ENCODE measurements at regions not wholly inside any gene's neighbourhood (a gene's known extent, or its start where the extent isn't known, plus 50 kb on each side); places are given as distances from the start of the nearest gene placed in this dataset.
"Not testable (repeated sequence)": the region's sequence is repeated elsewhere in the genome, so short reads cannot be mapped to it uniquely, and the experiment has no call there.

DNA sequence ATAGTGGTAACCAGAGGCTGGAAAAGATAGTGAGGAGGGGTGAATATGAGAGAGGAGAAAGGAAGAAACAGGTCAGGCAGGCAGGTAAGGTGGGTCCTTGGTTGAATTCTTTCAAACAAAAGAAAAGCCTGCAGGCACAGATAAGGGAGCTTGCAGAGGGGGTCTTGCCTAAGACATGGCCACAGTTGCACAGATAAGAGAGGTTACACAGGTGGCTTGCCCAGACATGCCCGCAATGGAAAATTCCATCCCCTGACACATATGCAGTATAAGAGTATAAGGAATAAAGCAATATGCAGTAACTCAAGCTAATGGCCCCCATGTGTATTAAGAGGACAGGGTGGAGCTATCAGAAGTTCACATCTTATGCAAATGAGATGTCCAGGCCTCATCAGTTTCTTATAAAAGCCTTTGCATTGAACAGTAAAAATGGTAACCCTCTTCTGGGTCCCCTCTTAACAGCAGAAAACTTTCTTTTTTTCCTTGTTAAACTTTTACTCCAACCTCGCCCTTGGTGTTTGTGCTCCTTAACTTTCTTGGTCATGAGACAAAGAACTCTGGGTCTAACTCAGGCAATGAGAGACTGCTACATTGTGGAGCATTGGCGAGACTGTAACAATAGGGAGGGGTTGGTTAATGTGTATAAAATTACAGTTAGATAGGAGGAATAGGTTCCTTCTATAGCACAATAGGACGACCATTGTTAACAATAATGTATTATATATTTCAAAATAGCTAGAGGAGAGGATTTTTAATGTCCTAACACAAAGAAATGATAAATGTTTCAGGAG is 764.6 kb downstream of the TSN start:
- no peak for DNase-seq

DNA sequence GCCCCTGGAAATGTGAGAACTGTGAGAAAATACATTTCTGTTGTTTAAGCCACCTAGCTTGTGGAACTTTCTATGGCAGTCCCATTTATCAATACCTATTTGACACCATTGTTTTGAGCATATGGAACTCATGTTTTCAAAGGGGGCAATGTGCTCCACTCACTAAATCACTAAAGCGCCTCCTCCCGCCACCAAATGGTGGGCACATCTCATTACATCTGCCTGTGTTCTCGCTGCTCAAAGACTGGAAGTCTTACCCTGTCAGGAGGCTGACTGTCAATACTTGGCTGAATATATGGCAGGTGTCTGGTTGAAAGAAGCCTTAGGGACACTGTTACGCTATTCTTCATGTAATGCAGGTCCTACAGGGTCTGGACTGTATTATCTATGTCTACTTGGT is 767.7 kb downstream of the TSN start:
- no peak for DNase-seq

DNA sequence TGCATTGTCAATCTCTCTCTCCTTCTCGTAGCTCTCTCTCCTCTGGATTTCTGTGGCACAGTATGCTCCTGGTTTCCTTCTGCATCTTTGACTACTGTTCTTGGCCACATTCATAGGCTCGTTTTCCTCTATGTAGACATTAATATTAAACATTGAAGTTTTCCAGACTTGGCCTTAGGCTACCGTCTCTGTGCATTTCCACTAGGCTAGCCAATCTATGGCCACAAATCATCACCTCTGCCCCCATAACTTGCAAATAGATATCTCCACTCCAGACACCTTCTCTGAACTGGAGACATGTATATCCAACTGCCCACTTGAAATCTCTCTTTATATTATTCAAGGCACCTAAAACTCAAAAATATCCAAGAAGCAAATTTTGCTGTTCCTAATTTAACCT is 768.5 kb downstream of the TSN start:
- no peak for DNase-seq

DNA sequence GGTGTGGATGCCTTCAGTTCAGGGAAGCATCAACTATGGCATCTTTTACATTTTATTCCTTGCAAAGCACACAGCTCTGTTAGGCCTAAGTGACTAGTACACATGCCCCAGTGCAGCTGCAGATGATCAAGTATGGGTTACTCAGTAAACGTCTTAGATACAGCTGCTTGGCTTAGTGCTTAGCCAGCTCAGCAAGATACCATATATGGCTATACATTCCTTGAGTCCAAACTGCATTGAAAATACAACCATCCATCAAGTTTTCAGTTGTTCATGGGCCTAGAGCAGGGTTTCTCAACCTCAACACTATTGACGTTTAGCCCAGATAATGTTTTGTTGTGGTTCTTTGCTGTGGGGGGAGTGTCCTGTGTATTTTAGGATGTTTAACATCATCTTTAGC is 769.9 kb downstream of the TSN start:
- no peak for DNase-seq

DNA sequence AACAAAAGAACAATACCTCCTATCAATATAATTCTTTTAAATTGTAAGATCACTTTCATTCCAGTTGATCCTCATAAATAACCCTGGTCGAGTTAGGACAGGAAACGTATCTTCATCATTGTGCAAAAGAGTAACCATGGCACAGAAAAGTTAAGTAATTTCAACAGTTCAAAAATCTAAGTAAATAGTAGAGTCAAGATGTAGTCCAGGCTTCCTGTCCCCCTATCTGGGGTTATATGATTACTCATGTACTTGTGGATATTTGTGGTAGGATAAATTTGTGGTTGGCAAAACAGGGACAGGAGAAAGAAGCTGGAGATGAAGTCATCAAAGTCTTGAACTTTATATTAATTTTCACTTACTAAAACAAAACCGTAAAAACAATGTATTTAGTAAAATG is 772.6 kb downstream of the TSN start:
- DNase-seq = no peak

DNA sequence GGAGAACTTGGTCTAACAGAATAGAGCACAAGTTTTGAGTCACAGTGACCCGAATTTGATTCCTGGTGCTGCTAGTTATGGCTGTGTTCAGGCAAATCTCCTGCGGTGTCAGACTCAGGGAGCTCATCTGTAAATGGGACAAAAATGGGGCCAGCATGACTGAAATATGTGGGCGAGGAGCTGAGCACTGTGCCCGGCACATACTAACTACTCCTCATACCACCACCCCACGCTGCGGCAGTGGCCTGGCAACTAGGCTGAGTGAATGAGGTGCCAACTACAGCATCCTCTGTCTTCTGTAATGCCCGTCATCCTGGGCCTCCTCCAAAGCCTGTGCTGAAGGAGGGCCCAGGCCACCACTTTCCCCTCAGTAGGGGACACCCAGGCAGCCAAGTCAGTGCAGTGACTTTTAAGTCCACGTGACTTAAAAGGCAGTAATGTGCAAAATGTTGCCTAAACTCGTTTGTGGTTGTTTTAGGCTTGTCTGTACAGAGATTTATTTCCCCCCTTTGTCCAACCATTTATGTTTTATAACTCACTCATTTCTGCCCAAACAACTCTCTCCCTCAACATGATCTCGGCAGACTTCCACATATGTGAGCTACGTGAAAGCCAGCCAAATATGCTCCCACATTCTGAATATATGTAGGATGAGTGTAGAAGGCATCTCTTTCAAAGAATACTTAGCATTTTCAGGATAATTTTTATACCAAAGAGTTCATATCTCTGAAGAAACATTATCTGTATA is 773.7 kb downstream of the TSN start:
- DNase-seq = no peak

DNA sequence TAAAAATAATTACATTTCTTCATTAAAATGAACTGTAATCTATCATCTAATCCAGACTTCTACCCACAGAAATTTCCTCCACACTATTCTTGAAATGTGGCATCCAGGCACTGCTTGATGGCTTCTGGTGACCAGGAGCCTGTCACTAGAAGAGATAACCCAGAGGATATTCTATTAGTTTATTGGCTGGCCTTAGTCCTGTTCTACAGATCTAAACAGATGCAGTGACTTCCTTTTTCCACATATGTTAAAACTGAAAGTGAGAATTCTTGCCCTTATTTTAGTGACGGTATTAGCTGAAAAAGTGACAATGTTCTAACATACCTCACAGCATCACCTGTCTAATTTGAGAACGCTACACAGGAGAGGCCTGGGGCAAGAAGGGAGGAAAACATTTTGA is 775.4 kb downstream of the TSN start:
- no peak for DNase-seq

DNA sequence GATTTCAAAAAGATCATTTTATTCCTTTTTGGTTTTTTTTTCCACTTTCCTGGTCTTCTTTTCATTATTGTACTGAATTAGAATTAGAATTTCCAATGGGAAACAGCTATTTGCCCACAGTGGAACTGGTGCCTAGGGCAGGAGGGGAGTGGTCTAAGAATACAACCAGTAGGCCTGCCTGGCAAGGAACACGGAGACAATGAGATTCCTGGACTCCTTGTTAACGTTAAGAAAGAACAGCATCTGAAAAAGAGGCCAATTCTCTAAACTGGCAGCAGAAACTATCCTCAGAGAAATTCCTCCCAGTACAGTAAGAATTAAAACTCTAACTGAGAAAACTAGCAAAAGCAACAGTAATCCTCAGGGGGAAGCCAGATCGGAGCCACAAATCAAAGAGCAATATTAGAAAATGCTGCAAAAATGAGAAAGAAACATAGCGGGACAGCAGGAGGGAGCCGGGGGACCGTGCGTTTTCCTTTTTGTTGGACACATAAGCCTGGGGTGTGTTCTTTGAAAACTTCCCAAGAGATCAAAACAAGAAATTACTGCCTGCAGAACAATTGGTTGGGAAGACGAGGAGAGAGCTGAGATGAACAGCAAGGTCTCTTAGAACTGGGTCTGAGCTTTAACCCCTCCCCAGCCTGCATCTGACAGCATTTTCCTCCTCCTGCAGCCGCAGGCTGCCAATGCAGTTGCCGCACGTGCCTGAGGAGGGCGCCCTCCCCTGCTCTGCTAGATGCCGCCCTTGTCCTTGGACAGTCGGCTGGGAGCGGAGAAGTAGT is 776.0 kb downstream of the TSN start:
- no peak for DNase-seq

DNA sequence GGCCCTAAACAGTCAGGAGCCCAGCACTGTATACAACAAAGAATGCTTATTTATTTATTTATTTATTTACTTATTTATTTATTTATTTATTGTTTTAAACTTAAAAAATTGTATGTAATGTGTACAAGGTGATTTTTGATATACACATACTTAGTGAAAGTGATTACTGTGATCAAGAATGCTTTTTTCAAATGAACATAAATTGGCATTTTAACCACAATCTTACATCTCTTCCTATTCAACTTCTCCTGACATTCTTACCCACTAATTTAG is 776.6 kb downstream of the TSN start:
- DNase-seq = no peak

DNA sequence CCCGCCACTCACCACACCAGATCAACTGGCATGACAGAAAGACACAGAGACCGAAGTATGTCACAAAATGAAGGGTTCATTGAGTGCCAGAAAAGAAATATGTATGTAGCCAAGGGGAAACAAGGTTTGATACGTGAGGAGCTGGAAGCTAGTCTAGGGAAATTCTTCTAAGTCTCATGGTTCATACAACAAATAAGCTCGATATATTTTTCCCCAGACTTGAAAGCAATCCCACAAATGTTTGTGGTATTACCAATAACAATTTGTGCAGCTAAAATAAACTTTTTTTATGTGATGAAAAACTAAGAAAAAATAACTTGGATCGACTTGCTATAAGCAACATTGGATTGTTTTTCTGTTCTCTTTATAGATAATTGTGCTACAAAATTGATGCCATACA is 777.0 kb downstream of the TSN start:
- DNase-seq = no peak

DNA sequence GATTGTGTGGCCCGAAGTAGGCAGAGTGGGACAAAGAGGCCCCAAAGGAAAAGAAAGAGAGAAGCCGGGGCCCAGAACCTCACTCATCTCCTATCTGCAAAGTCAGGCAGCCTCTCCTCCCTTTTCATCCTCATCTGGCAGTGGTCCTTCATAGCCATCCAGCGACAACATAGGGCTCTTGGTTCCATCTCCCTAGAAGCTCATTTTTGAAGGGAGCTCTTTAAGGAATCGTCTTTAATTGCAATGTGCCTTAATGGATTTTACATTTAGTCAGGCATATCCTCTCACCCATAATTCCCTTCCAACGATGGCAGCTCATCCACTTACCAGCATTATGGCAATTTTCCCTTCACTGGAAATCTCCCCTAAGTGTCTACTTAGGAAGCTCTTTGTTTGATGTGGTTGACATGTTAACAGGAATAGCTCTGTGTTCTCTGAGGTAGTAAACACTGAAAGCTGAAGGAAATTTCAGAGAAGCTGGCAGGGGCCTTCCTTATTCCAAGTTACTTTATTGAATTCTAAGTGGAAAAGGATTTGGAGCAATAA is 780.6 kb downstream of the TSN start:
- DNase-seq = no peak

DNA sequence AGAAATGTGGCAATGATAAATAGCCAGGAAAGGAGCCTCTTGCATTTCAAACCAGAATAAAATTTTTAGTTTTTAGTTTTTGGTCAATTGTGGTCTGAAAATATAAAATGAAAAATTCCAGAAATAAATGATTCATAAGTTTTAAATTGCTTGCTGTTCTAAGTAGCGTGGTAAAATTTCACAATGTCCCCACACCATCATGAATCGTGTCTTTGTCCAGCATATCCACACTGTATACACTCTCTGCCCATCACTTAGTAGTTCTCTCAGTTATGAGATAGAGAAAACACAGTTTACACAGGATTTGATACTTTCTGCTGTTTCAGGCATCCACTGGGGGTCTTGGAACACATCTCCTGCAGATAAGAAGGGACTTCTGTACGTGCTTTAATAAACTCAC is 783.9 kb downstream of the TSN start:
- no peak for DNase-seq

DNA sequence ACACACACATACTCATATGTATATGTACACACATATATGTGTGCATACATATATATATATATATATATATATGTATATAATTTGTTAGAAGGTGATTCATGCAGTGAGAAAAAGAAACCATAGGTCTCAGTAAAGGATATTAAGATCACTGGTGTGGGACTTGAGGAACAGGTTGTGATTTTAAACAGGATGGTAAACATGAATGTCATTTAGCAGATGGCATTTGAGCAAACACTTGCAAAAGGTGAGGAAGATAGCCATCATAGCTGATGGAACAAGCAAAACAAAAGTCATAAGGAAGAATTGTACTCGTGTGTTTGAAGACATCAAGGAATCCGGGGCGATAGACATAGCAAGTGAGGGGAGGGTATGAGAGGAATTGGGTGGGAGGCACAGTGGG is 784.5 kb downstream of the TSN start:
- no peak for DNase-seq

DNA sequence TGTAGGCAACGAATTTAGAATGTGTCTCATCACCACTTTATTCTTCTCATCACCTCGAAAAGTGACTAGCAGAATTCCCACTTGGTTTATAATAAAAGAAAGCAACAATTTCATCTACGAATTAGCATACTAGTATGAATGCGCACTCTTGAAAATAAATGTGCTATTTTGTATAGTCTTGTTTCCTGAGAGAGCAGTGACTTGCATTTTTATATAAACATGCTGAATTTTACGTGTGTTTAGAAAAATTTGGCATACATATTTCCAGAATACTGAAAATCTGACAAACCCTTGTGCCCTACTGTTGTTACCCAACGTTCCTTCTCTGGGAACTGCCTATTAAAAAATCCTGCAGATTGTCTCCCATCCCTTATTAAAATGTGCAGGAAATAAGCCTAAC is 786.8 kb downstream of the TSN start:
- DNase-seq = no peak

DNA sequence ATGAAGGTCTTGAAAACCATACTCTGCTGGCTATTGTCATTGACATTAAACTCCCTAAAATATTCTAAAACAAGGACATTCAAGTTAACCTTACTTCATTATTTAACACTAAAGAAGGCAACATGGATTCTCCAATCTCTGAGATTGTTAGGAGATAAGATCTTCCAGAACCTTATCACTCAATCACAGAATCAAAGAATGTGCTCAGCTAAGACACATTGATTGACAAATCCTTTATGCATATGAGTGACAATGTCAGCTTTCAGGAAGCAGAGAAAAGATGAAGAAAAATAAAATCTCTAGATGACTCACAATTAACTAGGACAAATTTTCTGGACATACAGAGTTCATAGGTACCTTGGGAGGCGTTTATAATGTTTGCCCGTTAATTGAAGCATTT is 787.2 kb downstream of the TSN start:
- DNase-seq = no peak

DNA sequence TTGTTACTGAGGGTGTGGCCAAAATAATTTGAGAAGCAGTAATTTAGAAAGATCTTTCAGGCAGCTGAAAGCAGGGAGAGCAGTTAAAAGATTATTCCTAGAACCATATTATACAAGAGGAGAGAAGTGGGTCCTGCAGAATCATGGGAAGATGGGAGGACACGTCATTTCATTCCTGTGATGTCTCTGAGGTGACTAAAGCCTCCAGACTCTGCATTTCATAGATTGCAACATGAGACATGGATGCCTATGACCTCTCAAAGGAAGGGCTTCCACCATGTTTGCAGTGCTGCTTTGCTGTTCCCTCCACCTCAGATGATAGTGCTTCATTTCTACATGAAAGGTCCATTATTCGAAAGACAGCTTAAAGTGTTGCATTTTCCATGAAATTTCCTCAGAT is 788.4 kb downstream of the TSN start:
- no peak for DNase-seq

DNA sequence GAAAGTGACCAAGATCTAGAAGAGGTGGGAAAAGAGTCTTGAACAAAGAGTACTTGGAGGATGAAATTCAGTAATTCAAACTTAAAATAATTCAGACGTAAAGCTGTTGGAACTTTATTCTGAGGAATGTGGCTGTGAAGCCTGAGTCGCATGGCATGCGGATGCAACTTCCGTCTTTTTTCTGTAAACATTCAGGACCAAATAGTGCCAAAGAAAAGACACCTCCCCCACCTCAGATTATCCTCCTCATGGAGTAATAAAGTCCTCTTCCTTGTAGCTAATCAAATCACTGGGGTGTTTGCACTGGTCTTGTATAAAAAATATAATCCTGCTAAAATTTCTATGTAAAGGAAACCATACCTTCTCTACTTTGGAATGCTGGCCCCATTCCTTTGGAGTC is 790.4 kb downstream of the TSN start:
- DNase-seq = no peak

DNA sequence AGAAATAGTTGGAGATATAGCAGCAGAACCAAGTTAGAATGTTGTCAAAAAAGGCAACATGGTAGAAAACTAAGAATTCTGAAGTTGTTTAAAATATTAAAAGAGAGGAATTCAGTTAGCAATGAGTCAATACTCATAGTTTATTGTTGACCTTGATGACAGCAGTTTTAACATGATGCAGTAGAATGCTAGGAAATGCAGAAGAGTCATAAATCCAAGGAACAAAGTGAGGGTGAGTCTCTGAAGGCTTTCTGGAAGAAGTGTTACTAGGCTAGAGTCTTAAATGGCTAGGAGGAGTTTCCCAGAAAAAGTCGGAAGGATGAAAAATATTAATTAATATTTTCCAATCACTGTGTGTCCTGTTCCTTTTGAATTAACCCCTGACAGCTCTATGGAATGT is 807.3 kb downstream of the TSN start:
- DNase-seq = no peak

DNA sequence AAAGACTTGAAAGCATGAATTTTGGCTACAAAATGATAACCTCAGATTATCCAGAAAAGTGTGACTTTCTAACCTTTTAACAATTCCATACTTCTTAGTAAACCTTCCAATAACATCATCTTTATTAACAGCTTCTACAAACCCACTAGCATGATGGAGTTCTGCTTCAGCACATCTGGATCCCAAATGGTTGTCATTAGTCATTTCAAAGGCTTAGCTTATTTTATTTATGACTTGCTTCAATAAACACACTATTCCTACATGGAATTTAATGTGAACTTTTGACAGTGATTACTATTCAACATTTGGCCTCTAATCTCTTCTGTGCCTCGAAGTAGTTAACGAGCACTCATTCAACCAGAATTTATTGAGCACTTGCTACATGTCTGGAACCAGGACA is 808.3 kb downstream of the TSN start:
- DNase-seq = no peak

DNA sequence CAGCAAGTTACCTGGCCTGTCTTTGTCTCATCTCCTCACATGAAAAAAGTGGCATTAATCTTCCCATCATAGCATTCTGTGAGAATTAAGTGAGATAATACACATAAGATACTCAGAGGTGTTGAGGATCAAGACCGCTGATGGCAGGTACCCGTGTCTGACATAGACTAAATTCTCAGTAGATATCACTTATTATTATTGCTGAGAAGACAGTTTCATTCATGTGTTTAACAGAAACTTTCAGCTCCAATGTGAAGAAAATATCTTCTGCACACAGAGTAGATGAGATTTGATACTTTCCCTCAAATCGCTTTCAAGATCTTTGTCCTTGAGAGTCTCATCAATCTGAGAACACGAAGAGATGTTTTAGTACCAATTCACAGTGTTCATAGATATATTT is 809.4 kb downstream of the TSN start:
- DNase-seq = no peak

DNA sequence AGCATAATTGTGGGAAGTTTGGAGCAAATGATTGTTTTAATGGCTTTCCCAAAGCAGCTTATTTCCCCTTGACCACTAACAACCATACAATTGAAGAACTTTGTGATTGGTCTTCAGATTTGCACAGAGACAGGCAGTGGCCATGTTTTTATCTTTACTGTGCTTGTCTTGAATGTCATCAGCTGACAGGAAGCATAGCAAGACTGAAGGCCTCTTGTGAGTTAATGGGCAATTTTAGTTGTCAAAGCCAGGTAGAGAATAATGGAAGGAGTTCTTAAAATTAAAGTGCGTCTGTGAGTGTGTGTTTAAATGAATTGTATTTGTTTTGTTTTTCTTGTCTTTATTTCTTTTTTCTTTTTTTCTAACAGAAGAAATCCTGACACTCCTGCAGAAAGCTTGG is 809.9 kb downstream of the TSN start:
- no peak for DNase-seq

DNA sequence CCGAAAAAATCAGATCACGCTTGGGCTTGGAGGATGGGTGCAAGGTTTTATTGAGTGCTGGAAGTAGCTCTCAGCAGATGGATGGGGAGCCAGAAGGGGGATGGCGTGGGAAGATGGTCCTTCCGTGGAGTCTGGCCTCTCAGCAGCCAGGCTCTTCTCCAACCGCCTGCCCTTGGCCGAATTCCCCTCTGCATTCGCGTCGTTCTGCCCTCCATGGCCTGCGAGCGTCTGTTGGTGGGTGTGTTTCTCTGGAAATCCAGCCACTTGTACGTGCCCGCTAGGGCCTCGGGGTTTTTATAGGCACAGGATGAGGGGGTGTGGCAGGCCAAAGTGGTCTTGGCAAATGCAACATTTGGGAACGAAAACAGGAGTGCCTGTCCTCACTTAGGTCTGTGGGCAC is 815.2 kb downstream of the TSN start:
- DNase-seq = no peak

DNA sequence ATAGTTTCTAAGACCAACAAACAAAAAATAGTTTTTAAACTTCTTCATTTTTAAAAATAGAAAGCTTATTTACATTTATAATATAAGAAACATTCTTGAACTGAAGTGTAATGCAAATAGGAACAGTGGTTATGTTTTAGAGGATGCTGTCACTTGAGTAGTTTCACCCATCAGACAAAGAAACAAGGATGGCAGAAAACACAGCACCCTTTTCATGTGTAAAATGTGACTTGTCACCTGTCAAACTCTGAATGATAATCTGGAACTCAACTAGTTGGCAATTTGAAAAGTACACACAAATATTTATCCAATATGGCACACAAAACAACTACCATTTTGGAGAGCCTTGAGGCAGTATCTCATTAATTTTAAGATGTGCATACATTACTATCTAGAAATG is 816.0 kb downstream of the TSN start:
- not testable (repeated sequence) for DNase-seq

DNA sequence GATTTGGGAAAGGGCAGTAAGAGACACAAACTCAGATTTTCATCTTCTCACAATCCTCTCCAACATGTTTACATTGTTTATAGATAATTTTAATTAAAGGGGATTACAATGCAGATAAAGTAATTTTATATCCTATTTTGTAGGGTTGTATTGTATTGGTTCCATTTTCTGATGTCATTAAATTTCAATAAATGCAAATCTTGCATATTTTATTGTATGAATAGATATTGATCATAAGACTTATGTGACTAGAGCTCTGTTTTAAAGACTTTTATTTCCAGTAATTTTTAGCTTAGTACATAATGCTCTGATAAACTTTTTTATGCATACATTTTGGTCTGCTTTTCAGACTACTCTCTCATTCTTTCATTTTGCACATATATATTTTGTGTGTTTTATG is 819.6 kb downstream of the TSN start:
- no peak for DNase-seq
